Stimulated activated memory B cell treated with anti-CD40 and anti-IgM and Interleukin-4, amounts not matched to agents 10 μg/mL and 1 μg/mL and 100 μg/mL, for 72 hours (primary cell): ENCODE measurements at regions not wholly inside any gene's neighbourhood (a gene's known extent, or its start where the extent isn't known, plus 50 kb on each side); places are given as distances from the start of the nearest gene placed in this dataset.

Experiments
- ATAC-seq: fragments of 150-1000 bp; cut with Tn5 transposase; 2 replicates; pipeline ENCODE4 v1.10.0; 2021
- H3K27ac Mint-ChIP-seq: one replicate; pipeline ENCODE4 v1.8.0; 2022; ENCODE audit warnings: mild to moderate bottlenecking, mixed read lengths
- H3K27me3 Mint-ChIP-seq: one replicate; pipeline ENCODE4 v1.8.0; 2022; ENCODE audit warnings: mixed read lengths
- H3K36me3 Mint-ChIP-seq: one replicate; pipeline ENCODE4 v1.8.0; 2022; ENCODE audit warnings: mixed read lengths
- H3K4me1 Mint-ChIP-seq: one replicate; pipeline ENCODE4 v1.8.0; 2022; ENCODE audit warnings: mixed read lengths
- H3K4me3 Mint-ChIP-seq: one replicate; pipeline ENCODE4 v1.8.0; 2022; ENCODE audit warnings: mild to moderate bottlenecking, moderate library complexity, mixed read lengths
- H3K9me3 Mint-ChIP-seq: one replicate; pipeline ENCODE4 v1.8.0; 2022; ENCODE audit warnings: mixed read lengths

DNA sequence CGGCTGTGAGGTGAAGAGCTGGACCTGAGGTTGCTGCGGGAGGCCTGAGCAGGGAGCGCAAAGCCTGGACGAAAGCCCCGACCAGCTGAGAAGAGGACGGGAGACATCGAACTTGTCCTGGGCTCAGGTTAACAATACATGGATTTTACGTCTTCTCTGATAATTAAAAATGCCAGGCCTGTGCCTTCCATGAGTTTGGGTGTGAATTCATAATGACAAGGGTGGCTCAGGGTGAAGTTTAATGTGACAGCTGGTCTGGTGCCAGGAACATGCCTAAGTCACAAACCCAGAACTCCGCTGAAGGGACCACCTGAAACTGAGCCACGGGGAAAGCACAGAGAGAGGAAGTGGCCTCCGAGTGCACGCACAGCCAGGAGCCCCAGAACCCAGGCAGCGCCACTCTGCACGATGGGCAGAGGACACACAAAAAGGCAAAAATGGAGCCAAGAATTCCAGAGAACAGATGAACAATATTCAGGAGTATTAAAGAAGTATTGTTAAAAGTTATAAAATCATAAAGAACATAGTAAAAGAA is 150.1 kb upstream of the RPS6KA2 start:
- H3K4me3 Mint-ChIP-seq, result no peak overlapping the region
- no peak for ATAC-seq
- peaks cover 16% of the 10 kb centered on the region for H3K27me3 Mint-ChIP-seq
- H3K27ac Mint-ChIP-seq, result no peak overlapping the region
- no peaks in the 10 kb centered on the region for H3K36me3 Mint-ChIP-seq
- peaks cover 6% of the 10 kb centered on the region for H3K4me1 Mint-ChIP-seq
- H3K9me3 Mint-ChIP-seq, result no peaks in the 10 kb centered on the region

DNA sequence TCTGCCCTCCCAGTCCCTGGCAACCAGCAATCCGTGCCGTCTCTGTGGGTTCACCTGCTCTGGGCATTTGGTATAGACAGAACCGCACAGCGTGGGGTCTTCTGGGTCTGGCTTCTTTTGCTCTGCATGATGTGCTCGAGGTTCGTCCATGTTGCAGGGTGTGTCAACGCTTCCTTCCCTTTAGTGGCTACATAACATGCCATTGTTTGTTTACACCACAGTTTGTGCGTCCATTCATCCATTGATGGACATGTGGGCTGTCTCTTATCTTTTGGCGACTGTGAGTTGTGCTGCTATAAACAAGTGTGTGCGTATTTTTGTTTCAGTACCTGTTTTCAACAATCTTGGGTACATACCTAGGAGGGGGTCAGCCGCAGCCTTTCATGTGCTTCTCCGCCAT is 149.5 kb upstream of the RPS6KA2 start:
- Mint-ChIP-seq H3K9me3 (no peaks in the 10 kb centered on the region), H3K4me3 (no peak overlapping the region), H3K27me3 (peaks cover 22% of the 10 kb centered on the region), H3K4me1 (peaks cover 6% of the 10 kb centered on the region), H3K36me3 (no peaks in the 10 kb centered on the region), H3K27ac (no peak overlapping the region)
- ATAC-seq, result no peak

DNA sequence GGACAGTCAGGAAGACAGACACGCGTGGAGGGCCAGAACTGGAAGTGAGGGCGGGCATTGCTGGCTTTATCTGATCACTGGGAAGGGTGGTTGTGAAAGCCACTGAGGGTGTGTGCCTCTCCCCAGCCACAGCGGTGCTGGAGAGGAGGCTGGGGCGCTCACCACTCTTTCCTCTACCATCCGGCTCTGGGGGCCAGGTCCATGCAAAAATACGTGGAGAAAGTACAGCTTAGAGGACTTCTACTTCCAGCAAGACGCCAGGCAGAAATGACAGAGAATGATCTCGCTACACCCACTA is 148.8 kb upstream of the RPS6KA2 start:
- H3K4me1 Mint-ChIP-seq, result peaks cover 6% of the 10 kb centered on the region
- ATAC-seq, result no peak
- no peaks in the 10 kb centered on the region for H3K9me3 Mint-ChIP-seq
- no peak overlapping the region for H3K27ac Mint-ChIP-seq
- H3K4me3 Mint-ChIP-seq, result no peak overlapping the region
- H3K36me3 Mint-ChIP-seq, result no peaks in the 10 kb centered on the region
- H3K27me3 Mint-ChIP-seq, result peaks cover 25% of the 10 kb centered on the region

DNA sequence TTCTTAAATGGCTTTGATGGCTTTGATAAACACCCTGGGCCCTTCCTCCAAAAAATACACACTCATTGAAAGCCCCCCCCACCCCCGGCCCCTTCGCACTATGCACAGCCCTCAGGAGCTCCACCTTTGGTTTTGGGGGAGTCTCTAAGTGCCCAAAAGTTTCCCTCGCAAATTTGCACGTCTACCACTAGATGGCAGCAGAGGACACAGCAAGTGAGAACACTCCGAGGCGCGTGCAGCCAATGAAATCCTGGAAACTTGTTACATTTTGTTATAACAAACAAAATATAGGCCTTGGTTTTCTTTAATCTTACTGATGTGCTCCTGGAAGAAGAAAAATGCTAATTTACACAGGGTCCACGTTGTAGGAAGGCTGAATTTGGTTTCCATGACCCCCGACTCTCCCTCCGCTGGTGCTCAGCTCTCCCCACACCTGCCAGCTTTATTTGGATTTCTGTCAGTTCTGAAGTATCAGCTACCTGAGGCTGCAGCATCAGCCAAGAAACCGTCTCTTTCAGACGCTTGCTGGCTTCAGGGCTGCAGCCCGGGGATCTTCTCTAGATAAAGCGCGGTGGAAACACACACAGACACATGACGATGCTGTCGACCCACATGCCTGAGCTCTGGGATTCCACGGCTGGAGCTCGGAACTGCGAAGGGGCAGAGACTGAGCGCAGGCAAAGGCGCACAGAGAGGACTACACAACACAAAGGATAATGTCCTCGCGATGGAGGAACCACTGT is 148.3 kb upstream of the RPS6KA2 start:
- no peaks in the 10 kb centered on the region for H3K36me3 Mint-ChIP-seq
- peaks cover 6% of the 10 kb centered on the region for H3K4me1 Mint-ChIP-seq
- no peak overlapping the region for H3K27ac Mint-ChIP-seq
- peak; percentile 57 for ATAC-seq
- H3K4me3 Mint-ChIP-seq, result no peak overlapping the region
- H3K9me3 Mint-ChIP-seq, result no peaks in the 10 kb centered on the region
- H3K27me3 Mint-ChIP-seq, result peaks cover 25% of the 10 kb centered on the region

DNA sequence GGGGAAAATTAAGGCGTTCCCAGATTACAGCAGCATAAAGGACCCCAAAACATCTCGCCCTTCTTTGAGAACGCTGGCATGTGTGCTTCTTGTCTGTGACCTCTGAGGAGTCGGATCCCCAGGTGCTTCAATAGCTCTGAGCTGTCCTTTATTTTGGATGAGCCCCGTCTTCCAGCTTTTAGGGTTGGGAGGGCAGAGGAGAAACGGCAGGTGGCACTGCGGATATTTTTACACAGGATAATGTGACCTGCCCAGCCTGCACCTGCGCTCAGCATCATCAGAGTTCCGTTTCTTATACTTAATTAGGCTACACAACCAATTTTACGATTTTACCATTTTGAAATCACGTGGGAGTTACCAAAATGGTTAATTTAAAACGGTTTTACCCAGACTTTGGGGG is 147.7 kb upstream of the RPS6KA2 start:
- Mint-ChIP-seq H3K36me3 (no peaks in the 10 kb centered on the region), H3K27ac (no peak overlapping the region), H3K27me3 (peaks cover 25% of the 10 kb centered on the region), H3K4me3 (no peak overlapping the region), H3K9me3 (no peaks in the 10 kb centered on the region), H3K4me1 (peaks cover 6% of the 10 kb centered on the region)
- ATAC-seq, result no peak

DNA sequence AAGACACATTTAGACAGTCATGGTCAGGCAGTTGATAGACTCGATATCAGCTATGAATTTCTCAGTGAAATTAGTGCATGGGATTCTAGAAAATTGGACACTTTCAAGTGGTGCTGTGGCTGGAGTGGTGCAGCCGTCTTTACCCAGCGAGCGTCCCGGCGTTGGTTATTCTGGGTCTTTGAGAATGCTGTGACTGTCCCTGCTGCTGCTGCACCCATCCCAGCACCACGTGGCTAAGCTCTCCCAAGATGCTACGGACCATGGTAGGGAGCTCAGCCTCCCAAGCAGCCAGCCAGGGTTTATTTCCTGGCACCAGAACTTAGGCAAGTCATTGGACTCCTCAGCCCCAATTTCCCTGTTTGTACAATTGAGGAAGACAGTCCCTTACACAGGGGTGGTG is 147.2 kb upstream of the RPS6KA2 start:
- H3K4me3 Mint-ChIP-seq, result no peak overlapping the region
- H3K9me3 Mint-ChIP-seq, result no peaks in the 10 kb centered on the region
- ATAC-seq, result no peak
- H3K4me1 Mint-ChIP-seq, result peaks cover 6% of the 10 kb centered on the region
- H3K27me3 Mint-ChIP-seq, result peaks cover 25% of the 10 kb centered on the region
- no peaks in the 10 kb centered on the region for H3K36me3 Mint-ChIP-seq
- no peak overlapping the region for H3K27ac Mint-ChIP-seq

DNA sequence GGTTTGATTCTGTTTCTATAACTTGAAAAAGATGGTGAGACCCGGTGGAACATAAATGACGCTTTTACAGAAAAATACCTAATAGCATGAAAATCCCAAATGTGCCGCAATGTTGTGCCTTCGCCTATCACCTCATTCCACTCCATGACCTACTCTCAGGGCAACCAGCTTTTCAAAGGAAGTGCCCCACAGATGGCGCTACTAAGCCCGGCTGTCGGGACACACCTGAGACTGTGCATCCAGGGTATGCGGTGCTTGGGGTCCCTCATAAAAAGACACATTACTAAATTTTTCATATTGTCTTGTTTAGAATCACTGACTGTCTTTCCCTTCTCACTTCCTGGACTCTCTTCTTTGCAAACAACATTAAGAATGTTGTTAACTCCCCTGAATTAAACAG is 145.5 kb upstream of the RPS6KA2 start:
- no peak overlapping the region for H3K27ac Mint-ChIP-seq
- no peaks in the 10 kb centered on the region for H3K36me3 Mint-ChIP-seq
- no peak for ATAC-seq
- no peak overlapping the region for H3K4me3 Mint-ChIP-seq
- peaks cover 6% of the 10 kb centered on the region for H3K4me1 Mint-ChIP-seq
- H3K9me3 Mint-ChIP-seq, result no peaks in the 10 kb centered on the region
- peaks cover 25% of the 10 kb centered on the region for H3K27me3 Mint-ChIP-seq

DNA sequence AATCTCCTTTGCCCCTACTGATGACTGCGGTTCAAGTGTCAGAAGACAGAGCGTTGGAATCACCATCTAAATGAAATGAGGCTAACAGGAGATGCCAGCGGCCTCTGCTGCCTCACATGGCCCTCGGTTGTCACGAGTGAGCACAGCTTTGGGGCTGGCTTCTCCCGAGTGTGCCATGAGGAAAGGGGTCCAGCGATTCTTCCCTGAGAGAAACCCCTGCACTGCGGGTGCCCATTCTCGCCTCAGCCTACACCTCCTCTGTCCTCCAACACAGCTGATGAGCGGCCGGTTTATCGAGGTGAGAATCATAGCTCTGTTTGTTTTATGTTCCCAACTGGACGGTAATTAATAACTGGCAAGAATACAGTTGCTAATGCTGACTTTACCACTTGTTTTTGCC is 144.7 kb upstream of the RPS6KA2 start:
- H3K4me1 Mint-ChIP-seq, result peaks cover 6% of the 10 kb centered on the region
- no peak overlapping the region for H3K4me3 Mint-ChIP-seq
- H3K36me3 Mint-ChIP-seq, result no peaks in the 10 kb centered on the region

DNA sequence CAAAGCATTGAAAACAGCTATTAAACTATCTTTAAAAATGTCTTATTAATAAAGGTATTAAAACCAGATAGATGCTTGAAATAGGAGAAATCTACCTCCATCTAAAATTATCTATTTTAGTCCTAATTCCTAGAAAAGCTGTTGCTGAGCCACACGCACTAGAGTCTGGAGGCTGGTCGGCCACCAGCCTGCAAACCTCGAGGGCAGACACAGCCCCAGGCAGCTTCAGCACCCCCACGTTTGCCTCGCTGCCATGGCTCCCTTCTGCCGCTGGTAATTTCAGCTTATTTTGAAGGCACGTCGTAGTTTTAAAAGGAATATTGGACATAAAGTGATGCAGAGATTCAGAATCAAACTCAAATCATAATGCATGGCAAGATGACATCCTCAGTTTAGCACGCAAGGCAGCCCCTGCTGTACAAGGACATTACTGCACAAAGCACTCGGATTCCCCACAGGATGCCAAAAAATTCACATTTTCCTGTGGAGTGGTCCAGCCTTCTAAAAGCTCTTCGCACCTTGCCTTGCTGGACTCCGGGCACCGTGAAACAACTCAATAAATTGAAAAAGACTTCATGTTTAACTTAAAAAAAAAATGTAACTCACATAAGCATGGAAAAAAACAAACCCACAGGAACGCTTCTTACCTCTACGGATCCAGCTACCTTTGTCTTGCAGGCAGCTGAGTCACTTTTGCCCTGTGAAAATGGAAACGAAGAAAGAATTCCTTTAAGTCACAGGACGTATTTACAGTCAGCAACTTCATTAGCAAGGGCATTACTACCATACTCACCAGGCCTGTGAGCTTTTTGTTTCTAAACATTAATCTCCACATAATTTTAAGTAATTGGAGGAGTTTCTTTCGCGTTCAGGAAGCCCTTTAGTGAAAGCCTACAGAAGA is 143.4 kb upstream of the RPS6KA2 start:
- ATAC-seq, result no peak
- no peaks in the 10 kb centered on the region for H3K9me3 Mint-ChIP-seq
- no peak overlapping the region for H3K4me3 Mint-ChIP-seq
- H3K27me3 Mint-ChIP-seq, result peaks cover 25% of the 10 kb centered on the region
- H3K4me1 Mint-ChIP-seq, result peaks cover 3% of the 10 kb centered on the region
- H3K36me3 Mint-ChIP-seq, result no peaks in the 10 kb centered on the region
- H3K27ac Mint-ChIP-seq, result no peak overlapping the region

More for the DNA sequence above, 144.7 kb upstream of the RPS6KA2 start:
- ATAC-seq, result no peak
- H3K27me3 Mint-ChIP-seq, result peaks cover 25% of the 10 kb centered on the region
- H3K27ac Mint-ChIP-seq, result no peak overlapping the region
- H3K9me3 Mint-ChIP-seq, result no peaks in the 10 kb centered on the region

DNA sequence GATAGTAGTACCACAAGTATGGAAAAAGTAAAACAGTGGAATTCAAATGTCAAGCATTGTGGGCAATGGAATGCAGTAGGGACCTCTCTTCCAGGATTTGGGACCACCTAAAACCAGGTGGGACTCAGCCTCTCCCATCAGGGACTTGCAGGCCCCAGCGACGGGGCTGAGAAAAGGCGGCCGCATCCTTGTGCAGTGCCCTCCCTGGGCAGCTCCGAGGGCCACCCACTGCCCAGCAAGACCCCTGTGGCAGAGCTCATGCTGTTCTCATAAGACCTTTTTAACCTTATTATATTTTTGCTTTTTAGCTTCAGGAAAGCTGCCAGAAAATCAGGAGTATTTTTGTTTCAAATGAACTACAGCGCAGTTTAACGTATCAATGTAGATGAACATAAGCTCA is 142.6 kb upstream of the RPS6KA2 start:
- H3K27me3 Mint-ChIP-seq, result peaks cover 25% of the 10 kb centered on the region
- H3K4me1 Mint-ChIP-seq, result no peaks in the 10 kb centered on the region
- H3K36me3 Mint-ChIP-seq, result no peaks in the 10 kb centered on the region
- no peak overlapping the region for H3K27ac Mint-ChIP-seq
- H3K4me3 Mint-ChIP-seq, result no peak overlapping the region
- no peaks in the 10 kb centered on the region for H3K9me3 Mint-ChIP-seq
- no peak for ATAC-seq

DNA sequence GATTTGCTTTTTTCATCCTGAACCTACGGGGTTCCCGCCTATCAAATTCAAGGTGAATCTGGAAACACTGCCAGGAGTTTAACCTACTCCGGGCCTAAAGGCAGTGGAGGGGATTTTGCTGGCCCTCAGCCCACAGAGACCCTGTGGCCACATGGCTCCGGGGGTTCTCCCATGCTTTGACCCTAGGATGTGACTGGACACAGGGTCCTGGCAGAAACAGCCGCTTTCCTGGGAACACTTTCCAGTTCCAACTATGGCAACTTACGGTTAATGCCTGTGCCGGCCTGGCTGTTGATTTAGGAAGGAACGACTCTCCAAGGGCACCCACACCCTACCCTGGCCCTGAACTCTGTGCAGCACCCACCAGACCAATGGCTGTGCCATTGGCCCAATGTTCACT is 141.7 kb upstream of the RPS6KA2 start:
- Mint-ChIP-seq H3K4me1 (no peaks in the 10 kb centered on the region), H3K9me3 (no peaks in the 10 kb centered on the region), H3K27ac (no peak overlapping the region), H3K4me3 (no peak overlapping the region), H3K36me3 (no peaks in the 10 kb centered on the region), H3K27me3 (peaks cover 25% of the 10 kb centered on the region)
- ATAC-seq, result no peak

DNA sequence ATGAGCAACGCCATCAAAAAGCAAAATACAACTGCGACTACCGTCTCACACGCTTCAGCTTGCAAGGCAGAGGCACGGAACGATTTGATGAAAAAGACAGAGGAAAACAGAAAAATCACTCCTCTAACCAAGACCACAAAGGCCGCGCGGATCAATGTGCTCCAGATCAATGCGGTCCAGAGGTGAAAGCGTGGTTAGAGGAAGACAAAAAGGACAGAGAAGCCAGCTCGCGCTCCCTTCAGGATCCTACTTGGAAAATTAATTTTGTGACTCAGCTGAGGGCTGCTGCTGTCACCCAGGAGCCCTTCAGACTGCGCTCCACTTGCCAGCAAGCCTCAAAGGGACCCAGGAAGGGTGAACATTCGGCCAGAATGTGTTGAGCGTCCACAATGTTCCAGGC is 140.2 kb upstream of the RPS6KA2 start:
- H3K27me3 Mint-ChIP-seq, result peaks cover 10% of the 10 kb centered on the region
- H3K27ac Mint-ChIP-seq, result no peak overlapping the region
- ATAC-seq, result no peak

DNA sequence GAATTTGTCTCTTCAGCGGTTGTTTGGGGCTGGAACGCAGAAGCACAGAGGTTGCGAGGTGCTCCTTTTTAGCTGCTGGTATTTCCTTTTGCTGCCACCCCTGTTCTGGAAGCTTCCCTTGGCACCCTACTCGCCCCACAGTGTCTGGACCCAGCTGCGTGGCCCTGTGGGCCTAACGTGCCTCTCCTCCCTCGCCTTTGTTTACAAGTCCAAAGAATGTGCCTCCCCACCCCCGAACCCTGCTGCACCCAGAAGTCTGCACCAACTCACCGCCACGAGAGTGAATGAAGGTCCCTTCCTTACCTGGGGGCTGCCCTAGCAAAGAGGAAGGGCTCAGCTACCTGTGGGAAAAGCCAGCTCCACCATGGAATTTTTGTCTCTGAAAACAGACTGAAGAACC is 139.7 kb upstream of the RPS6KA2 start:
- Mint-ChIP-seq H3K36me3 (no peaks in the 10 kb centered on the region), H3K27ac (no peak overlapping the region), H3K4me3 (no peak overlapping the region), H3K27me3 (peaks cover 5% of the 10 kb centered on the region), H3K9me3 (no peaks in the 10 kb centered on the region), H3K4me1 (no peaks in the 10 kb centered on the region)
- no peak for ATAC-seq

More for the DNA sequence above, 140.2 kb upstream of the RPS6KA2 start:
- no peaks in the 10 kb centered on the region for H3K36me3 Mint-ChIP-seq
- H3K4me3 Mint-ChIP-seq, result no peak overlapping the region
- no peaks in the 10 kb centered on the region for H3K4me1 Mint-ChIP-seq
- H3K9me3 Mint-ChIP-seq, result no peaks in the 10 kb centered on the region

DNA sequence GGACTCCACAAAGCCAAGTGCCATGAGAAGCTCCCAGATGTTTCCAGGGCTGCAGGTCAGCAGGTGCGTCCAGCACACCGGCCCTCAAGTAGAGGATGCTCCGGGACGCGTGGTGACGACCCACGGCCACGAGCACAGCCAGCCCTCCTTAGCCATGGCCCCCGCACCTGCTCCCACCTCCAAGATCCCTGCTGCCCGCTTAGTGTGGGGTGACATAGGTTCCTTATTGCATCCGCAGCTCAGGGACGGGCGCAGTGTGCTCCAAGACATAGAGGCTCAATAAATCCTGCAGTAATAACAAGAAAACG is 138.1 kb upstream of the RPS6KA2 start:
- H3K4me1 Mint-ChIP-seq, result no peaks in the 10 kb centered on the region
- H3K27ac Mint-ChIP-seq, result no peak overlapping the region
- no peaks in the 10 kb centered on the region for H3K36me3 Mint-ChIP-seq
- ATAC-seq, result no peak
- H3K9me3 Mint-ChIP-seq, result no peaks in the 10 kb centered on the region
- H3K27me3 Mint-ChIP-seq, result peaks cover 1% of the 10 kb centered on the region
- no peak overlapping the region for H3K4me3 Mint-ChIP-seq

DNA sequence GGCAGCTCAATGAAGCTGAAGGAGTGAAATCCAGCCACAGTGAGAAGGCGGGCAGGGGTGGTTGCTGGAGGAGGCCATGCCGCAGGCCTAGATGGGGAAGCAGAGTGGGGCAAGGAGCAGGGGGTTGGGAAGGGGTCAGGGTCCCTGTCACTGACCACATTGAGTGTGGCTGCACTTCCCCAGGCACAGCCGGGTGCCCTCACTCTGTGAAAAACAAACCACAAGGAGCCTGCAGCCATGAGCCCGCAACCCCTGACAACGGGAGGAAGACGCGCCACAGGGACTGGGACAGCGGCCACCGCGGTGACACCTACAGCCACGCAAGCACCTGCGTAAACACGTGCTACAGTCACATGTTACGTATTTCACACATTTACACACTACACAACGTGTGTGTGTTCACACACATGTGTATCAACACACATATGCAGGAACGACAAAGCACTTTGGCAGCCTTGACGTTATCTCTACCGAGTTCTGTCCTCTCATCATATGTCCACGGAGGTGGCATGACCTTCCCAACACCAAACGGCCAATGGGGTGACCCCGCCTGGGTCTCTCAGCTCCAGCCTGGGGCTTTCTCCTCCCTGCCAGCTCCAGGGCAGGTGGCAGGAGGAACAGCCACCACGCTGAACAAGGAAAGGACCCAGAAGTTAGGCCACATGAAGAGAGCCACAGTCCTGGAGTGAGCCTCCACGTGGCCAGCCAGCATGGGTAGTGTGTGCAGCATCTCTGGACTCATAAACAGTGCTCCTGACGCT is 137.6 kb upstream of the RPS6KA2 start:
- Mint-ChIP-seq H3K27me3 (peaks cover 7% of the 10 kb centered on the region), H3K36me3 (no peaks in the 10 kb centered on the region), H3K4me1 (no peaks in the 10 kb centered on the region), H3K9me3 (no peaks in the 10 kb centered on the region), H3K27ac (no peak overlapping the region), H3K4me3 (no peak overlapping the region)
- ATAC-seq, result no peak
